ENCODE measurements at regions not wholly inside any gene's neighbourhood (a gene's known extent, or its start where the extent isn't known, plus 50 kb on each side); places are given as distances from the start of the nearest gene placed in this dataset.

DNA sequence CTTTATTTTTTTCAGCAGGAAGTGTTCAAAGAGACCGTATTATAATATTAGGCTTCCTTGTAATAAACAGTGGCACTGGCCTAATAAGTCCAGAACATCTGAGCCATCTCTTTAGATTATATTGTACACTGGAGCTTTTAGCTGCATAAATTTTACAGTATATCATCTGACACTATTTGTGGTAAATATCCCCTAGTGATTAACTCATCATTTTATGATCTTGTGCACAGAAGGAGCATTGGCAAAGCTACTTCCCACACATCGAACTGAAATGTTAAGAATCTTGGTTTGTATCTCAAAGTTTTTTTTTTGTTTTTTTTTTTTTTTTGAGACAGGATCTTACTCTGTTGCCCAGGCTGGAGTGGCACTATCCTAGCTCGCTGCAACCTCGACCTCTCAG, 162.7 kb downstream of the HIPK3 start:
- Mint-ChIP-seq H3K4me3 (no peak overlapping the region), H3K27ac (no peak overlapping the region), H3K9me3 (no peaks in the 10 kb centered on the region), H3K36me3 (ENCODE audit: low read depth) (no peaks in the 10 kb centered on the region), H3K4me1 (ENCODE audit: low read depth) (no peaks in the 10 kb centered on the region), H3K27me3 (peaks cover 7% of the 10 kb centered on the region)
- CTCF ChIA-PET = no interaction called here
- no peak for ATAC-seq
- TF ChIP-seq, protein P1, sequence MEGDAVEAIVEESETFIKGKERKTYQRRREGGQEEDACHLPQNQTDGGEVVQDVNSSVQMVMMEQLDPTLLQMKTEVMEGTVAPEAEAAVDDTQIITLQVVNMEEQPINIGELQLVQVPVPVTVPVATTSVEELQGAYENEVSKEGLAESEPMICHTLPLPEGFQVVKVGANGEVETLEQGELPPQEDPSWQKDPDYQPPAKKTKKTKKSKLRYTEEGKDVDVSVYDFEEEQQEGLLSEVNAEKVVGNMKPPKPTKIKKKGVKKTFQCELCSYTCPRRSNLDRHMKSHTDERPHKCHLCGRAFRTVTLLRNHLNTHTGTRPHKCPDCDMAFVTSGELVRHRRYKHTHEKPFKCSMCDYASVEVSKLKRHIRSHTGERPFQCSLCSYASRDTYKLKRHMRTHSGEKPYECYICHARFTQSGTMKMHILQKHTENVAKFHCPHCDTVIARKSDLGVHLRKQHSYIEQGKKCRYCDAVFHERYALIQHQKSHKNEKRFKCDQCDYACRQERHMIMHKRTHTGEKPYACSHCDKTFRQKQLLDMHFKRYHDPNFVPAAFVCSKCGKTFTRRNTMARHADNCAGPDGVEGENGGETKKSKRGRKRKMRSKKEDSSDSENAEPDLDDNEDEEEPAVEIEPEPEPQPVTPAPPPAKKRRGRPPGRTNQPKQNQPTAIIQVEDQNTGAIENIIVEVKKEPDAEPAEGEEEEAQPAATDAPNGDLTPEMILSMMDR (IDR thresholded peaks at IDR 0.05) = no peak
- no peak for DNase-seq
- intact Hi-C loops (cut with micrococcal nuclease) = no loop called here
- POLR2A ChIA-PET = no interaction called here

DNA sequence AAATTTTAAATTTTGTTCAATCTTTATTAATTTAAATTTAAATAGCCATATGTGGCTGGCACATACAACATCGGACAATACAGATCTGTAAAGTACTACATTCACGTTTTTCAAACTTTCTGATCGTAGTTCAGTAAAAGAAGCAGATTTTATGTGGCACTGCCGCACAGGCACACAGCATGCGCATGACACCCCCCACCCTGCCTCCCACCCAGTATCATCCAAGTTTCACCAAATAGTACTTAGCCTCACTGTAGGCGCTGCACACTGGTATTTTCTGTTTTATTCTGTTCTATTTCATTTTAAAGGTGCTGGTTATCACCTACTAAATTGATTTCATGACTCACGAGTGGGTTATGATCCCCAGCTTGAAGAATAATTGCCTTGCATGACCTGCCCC, 159.9 kb downstream of the HIPK3 start:
- TF ChIP-seq, protein P1 (IDR thresholded peaks at IDR 0.05) = no peak
- ATAC-seq (no peak), DNase-seq (no peak)
- Mint-ChIP-seq H3K27ac (no peak overlapping the region), H3K4me3 (no peak overlapping the region), H3K4me1 (ENCODE audit: low read depth) (no peaks in the 10 kb centered on the region), H3K27me3 (peaks cover 13% of the 10 kb centered on the region), H3K9me3 (no peaks in the 10 kb centered on the region), H3K36me3 (ENCODE audit: low read depth) (no peaks in the 10 kb centered on the region)
- POLR2A ChIA-PET = no interaction called here
- CTCF ChIA-PET = no interaction called here
- intact Hi-C loops (cut with micrococcal nuclease) = no loop called here

DNA sequence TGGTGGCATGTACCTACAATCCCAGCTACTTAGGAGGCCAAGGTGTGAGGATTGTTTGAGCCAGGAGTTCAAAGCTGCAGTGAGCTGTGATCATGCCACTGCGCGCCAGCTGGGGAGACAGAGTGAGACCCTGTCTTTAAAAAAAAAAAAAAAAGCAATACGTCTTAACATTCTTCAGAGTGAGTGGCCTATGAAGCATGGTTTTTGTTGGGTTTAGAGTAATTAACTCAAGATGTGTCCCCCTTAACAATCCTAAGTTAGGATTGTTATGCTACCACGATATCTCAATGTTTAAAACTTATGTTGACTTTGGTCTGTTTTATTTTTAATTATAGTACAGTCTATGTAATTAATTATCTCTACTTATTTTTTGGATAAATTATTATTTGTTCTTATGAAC, 156.1 kb downstream of the HIPK3 start:
- CTCF ChIA-PET = no interaction called here
- TF ChIP-seq, protein P1 (IDR thresholded peaks at IDR 0.05) = no peak
- intact Hi-C loops (cut with micrococcal nuclease) = no loop called here
- Mint-ChIP-seq H3K27me3 (peaks cover 17% of the 10 kb centered on the region), H3K9me3 (no peaks in the 10 kb centered on the region), H3K36me3 (ENCODE audit: low read depth) (no peaks in the 10 kb centered on the region), H3K4me3 (no peak overlapping the region), H3K4me1 (ENCODE audit: low read depth) (no peaks in the 10 kb centered on the region), H3K27ac (no peak overlapping the region)
- ATAC-seq (no peak), DNase-seq (no peak)
- POLR2A ChIA-PET = no interaction called here

DNA sequence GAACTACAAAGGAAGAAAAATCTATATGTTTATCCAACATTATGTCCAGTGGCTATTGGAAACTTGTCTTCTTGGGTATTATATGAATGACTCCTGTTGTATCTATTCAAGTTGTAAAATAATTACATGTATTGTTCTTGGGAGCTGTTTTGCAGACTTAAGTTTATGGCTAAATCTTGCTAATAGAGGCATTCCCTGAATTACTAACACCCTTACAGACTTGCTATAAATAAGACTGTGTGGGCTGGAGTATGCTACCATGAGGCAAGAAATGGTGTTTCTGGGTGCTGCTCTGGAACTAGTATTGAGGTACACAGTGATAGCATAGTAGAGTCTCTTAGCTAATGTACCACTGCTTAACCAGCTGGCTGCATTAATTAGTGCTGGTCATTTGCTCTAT, 155.1 kb downstream of the HIPK3 start:
- H3K9me3 Mint-ChIP-seq = no peaks in the 10 kb centered on the region
- ChIA-PET CTCF (no interaction called here), POLR2A (no interaction called here)
- H3K27ac Mint-ChIP-seq = no peak overlapping the region
- ATAC-seq (no peak), DNase-seq (no peak)
- no peaks in the 10 kb centered on the region for H3K36me3 Mint-ChIP-seq (ENCODE audit: low read depth)
- H3K4me1 Mint-ChIP-seq (ENCODE audit: low read depth) = no peaks in the 10 kb centered on the region
- intact Hi-C loops (cut with micrococcal nuclease) = no loop called here
- TF ChIP-seq, protein P1 (IDR thresholded peaks at IDR 0.05) = no peak
- H3K27me3 Mint-ChIP-seq = peaks cover 13% of the 10 kb centered on the region
- H3K4me3 Mint-ChIP-seq = no peak overlapping the region

DNA sequence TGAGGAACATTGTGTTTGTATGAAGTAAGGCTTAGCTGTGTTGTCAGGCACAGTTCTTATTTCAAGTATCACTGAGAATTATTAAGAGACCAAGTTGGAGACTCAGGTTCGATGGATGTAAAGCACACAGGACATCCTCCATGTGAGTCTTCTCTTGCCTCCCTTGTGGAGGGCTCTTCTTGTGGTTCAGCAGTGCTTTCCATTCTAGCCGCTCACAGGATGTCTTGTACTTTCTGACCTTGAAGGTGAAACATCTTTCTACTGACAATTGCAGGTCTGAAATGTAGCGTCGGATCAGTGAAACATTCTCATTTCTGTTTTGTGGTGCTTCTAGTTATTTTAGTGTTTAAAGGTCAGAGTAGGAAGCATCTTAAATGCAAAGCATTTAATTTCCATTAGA, 154.6 kb downstream of the HIPK3 start:
- no peak for ATAC-seq
- Mint-ChIP-seq H3K27me3 (peaks cover 13% of the 10 kb centered on the region), H3K4me3 (no peak overlapping the region), H3K9me3 (no peaks in the 10 kb centered on the region), H3K4me1 (ENCODE audit: low read depth) (no peaks in the 10 kb centered on the region), H3K27ac (no peak overlapping the region), H3K36me3 (ENCODE audit: low read depth) (no peaks in the 10 kb centered on the region)
- CTCF ChIA-PET = no interaction called here
- intact Hi-C loops (cut with micrococcal nuclease) = no loop called here
- TF ChIP-seq, protein P1 (IDR thresholded peaks at IDR 0.05) = no peak
- no peak for DNase-seq
- POLR2A ChIA-PET = no interaction called here
